Neural progenitor cell (in vitro differentiated cells): ENCODE measurements at regions not wholly inside any gene's neighbourhood (a gene's known extent, or its start where the extent isn't known, plus 50 kb on each side); places are given as distances from the start of the nearest gene placed in this dataset.

Experiments
- EZH2 ChIP-seq: fragments of 200-600 bp; sonication (generic); IDR thresholded peaks from 2 replicates; pipeline ENCODE4 v1.6.1; 2017; ENCODE audit warnings: antibody characterized with exemption, mild to moderate bottlenecking, moderate library complexity
- EZH2phosphoT487 ChIP-seq: fragments of 200-600 bp; sonication (generic); IDR thresholded peaks from 2 replicates; pipeline ENCODE4 v1.6.1; 2017; ENCODE audit warnings: antibody characterized with exemption
- TF ChIP-seq, protein P1 (sequence below): fragments of 200-600 bp; sonication (generic); IDR thresholded peaks from 2 replicates; pipeline ENCODE4 v1.5.1; 2017; ENCODE audit warnings: antibody characterized with exemption, mild to moderate bottlenecking

DNA sequence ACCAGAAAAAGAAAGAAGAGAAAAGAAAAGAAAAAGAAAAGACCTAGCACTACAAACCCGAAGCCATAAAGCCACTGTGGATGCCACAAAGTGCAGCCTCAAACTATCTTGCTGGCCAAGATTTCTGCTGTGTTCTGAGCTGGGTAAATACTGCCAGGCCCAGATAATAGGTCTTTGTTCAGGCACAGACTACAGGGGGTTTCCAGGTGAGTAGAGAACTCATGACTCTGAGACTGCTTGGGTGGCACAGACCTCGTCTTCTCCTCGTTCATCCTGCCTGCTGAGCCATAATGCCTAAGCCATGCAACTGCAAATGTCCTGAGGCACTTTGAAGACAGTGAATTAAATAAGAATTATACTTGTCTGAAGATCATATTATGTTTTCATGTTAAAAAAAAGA is 651.8 kb downstream of the LMO4 start:
- TF ChIP-seq, protein P1, sequence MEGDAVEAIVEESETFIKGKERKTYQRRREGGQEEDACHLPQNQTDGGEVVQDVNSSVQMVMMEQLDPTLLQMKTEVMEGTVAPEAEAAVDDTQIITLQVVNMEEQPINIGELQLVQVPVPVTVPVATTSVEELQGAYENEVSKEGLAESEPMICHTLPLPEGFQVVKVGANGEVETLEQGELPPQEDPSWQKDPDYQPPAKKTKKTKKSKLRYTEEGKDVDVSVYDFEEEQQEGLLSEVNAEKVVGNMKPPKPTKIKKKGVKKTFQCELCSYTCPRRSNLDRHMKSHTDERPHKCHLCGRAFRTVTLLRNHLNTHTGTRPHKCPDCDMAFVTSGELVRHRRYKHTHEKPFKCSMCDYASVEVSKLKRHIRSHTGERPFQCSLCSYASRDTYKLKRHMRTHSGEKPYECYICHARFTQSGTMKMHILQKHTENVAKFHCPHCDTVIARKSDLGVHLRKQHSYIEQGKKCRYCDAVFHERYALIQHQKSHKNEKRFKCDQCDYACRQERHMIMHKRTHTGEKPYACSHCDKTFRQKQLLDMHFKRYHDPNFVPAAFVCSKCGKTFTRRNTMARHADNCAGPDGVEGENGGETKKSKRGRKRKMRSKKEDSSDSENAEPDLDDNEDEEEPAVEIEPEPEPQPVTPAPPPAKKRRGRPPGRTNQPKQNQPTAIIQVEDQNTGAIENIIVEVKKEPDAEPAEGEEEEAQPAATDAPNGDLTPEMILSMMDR, result no peak
- TF ChIP-seq EZH2phosphoT487 (no peak), EZH2 (no peak)
